ENCODE measurements at regions not wholly inside any gene's neighbourhood (a gene's known extent, or its start where the extent isn't known, plus 50 kb on each side); places are given as distances from the start of the nearest gene placed in this dataset.

- Mint-ChIP-seq H3K9me3 (peaks cover 20% of the 10 kb centered on the region), H3K27ac (ENCODE audit: low read depth) (no peak overlapping the region), H3K4me1 (no peaks in the 10 kb centered on the region), H3K36me3 (ENCODE audit: insufficient read depth) (no peaks in the 10 kb centered on the region), H3K27me3 (no peaks in the 10 kb centered on the region), H3K4me3 (no peak overlapping the region)
- DNase-seq (ENCODE audit: low spot score in 2 of 2) (no peak), ATAC-seq (replicated peaks; ENCODE audit: extremely low read depth, poor library complexity, severe bottlenecking) (no peak)
These were observed 869.5 kb upstream of the PCDH9 start for GRCh38 chr13:68099631-68100030.

- Mint-ChIP-seq H3K27me3 (no peaks in the 10 kb centered on the region), H3K4me1 (no peaks in the 10 kb centered on the region), H3K36me3 (ENCODE audit: insufficient read depth) (peaks cover 3% of the 10 kb centered on the region), H3K4me3 (no peak overlapping the region), H3K9me3 (peaks cover 19% of the 10 kb centered on the region), H3K27ac (ENCODE audit: low read depth) (no peak overlapping the region)
- ATAC-seq (replicated peaks; ENCODE audit: extremely low read depth, poor library complexity, severe bottlenecking) (no peak), DNase-seq (ENCODE audit: low spot score in 2 of 2) (no peak)
These were observed 850.9 kb upstream of the PCDH9 start for GRCh38 chr13:68081061-68081460.

GRCh38 chr13:68078874-68079273 lies 848.7 kb upstream of the PCDH9 start:
- H3K4me1 Mint-ChIP-seq: no peaks in the 10 kb centered on the region
- peaks cover 14% of the 10 kb centered on the region for H3K9me3 Mint-ChIP-seq
- H3K36me3 Mint-ChIP-seq (ENCODE audit: insufficient read depth): peaks cover 3% of the 10 kb centered on the region
- DNase-seq (ENCODE audit: low spot score in 2 of 2) (no peak), ATAC-seq (replicated peaks; ENCODE audit: extremely low read depth, poor library complexity, severe bottlenecking) (no peak)
- H3K27me3 Mint-ChIP-seq: no peaks in the 10 kb centered on the region
- no peak overlapping the region for H3K4me3 Mint-ChIP-seq
- no peak overlapping the region for H3K27ac Mint-ChIP-seq (ENCODE audit: low read depth)

- no peak for DNase-seq (ENCODE audit: low spot score in 2 of 2)
- no peak overlapping the region for H3K4me3 Mint-ChIP-seq
- H3K9me3 Mint-ChIP-seq: peaks cover 14% of the 10 kb centered on the region
- no peaks in the 10 kb centered on the region for H3K27me3 Mint-ChIP-seq
- no peak for ATAC-seq (replicated peaks; ENCODE audit: extremely low read depth, poor library complexity, severe bottlenecking)
- peaks cover 3% of the 10 kb centered on the region for H3K36me3 Mint-ChIP-seq (ENCODE audit: insufficient read depth)
- H3K4me1 Mint-ChIP-seq: no peaks in the 10 kb centered on the region
- H3K27ac Mint-ChIP-seq (ENCODE audit: low read depth): no peak overlapping the region
These were observed 848.3 kb upstream of the PCDH9 start for GRCh38 chr13:68078469-68078868.

- no peaks in the 10 kb centered on the region for H3K27me3 Mint-ChIP-seq
- no peak for ATAC-seq (replicated peaks; ENCODE audit: extremely low read depth, poor library complexity, severe bottlenecking)
- H3K4me1 Mint-ChIP-seq: no peaks in the 10 kb centered on the region
- no peak overlapping the region for H3K4me3 Mint-ChIP-seq
- H3K9me3 Mint-ChIP-seq: peaks cover 21% of the 10 kb centered on the region
- no peak overlapping the region for H3K27ac Mint-ChIP-seq (ENCODE audit: low read depth)
- no peak for DNase-seq (ENCODE audit: low spot score in 2 of 2)
- peaks cover 3% of the 10 kb centered on the region for H3K36me3 Mint-ChIP-seq (ENCODE audit: insufficient read depth)
These were observed 845.9 kb upstream of the PCDH9 start for GRCh38 chr13:68076046-68076445.

- H3K36me3 Mint-ChIP-seq (ENCODE audit: insufficient read depth): no peaks in the 10 kb centered on the region
- H3K27me3 Mint-ChIP-seq: no peaks in the 10 kb centered on the region
- ATAC-seq (replicated peaks; ENCODE audit: extremely low read depth, poor library complexity, severe bottlenecking) (no peak), DNase-seq (ENCODE audit: low spot score in 2 of 2) (no peak)
- peaks cover 17% of the 10 kb centered on the region for H3K9me3 Mint-ChIP-seq
- no peak overlapping the region for H3K4me3 Mint-ChIP-seq
- no peaks in the 10 kb centered on the region for H3K4me1 Mint-ChIP-seq
- no peak overlapping the region for H3K27ac Mint-ChIP-seq (ENCODE audit: low read depth)
These were observed 836.9 kb upstream of the PCDH9 start for GRCh38 chr13:68066879-68067513.

- DNase-seq (ENCODE audit: low spot score in 2 of 2) (no peak), ATAC-seq (replicated peaks; ENCODE audit: extremely low read depth, poor library complexity, severe bottlenecking) (no peak)
These were observed 834.0 kb upstream of the PCDH9 start for GRCh38 chr13:68064001-68064770.

GRCh38 chr13:68063181-68063580 lies 833.0 kb upstream of the PCDH9 start:
- DNase-seq (ENCODE audit: low spot score in 2 of 2) (no peak), ATAC-seq (replicated peaks; ENCODE audit: extremely low read depth, poor library complexity, severe bottlenecking) (no peak)
- H3K4me1 Mint-ChIP-seq: no peaks in the 10 kb centered on the region
- no peaks in the 10 kb centered on the region for H3K36me3 Mint-ChIP-seq (ENCODE audit: insufficient read depth)
- no peaks in the 10 kb centered on the region for H3K27me3 Mint-ChIP-seq
- no peak overlapping the region for H3K4me3 Mint-ChIP-seq
- H3K27ac Mint-ChIP-seq (ENCODE audit: low read depth): no peak overlapping the region
- peaks cover 5% of the 10 kb centered on the region for H3K9me3 Mint-ChIP-seq

More at GRCh38 chr13:68064001-68064770, 834.0 kb upstream of the PCDH9 start:
- no peaks in the 10 kb centered on the region for H3K27me3 Mint-ChIP-seq
- H3K4me1 Mint-ChIP-seq: no peaks in the 10 kb centered on the region
- peaks cover 9% of the 10 kb centered on the region for H3K9me3 Mint-ChIP-seq
- H3K4me3 Mint-ChIP-seq: no peak overlapping the region
- no peaks in the 10 kb centered on the region for H3K36me3 Mint-ChIP-seq (ENCODE audit: insufficient read depth)
- no peak overlapping the region for H3K27ac Mint-ChIP-seq (ENCODE audit: low read depth)

GRCh38 chr13:68057836-68058235 lies 827.7 kb upstream of the PCDH9 start:
- no peak overlapping the region for H3K4me3 Mint-ChIP-seq
- no peak overlapping the region for H3K27ac Mint-ChIP-seq (ENCODE audit: low read depth)
- ATAC-seq (replicated peaks; ENCODE audit: extremely low read depth, poor library complexity, severe bottlenecking): no peak
- DNase-seq (ENCODE audit: low spot score in 2 of 2): no peak
- no peaks in the 10 kb centered on the region for H3K36me3 Mint-ChIP-seq (ENCODE audit: insufficient read depth)
- H3K4me1 Mint-ChIP-seq: no peaks in the 10 kb centered on the region
- peaks cover 17% of the 10 kb centered on the region for H3K9me3 Mint-ChIP-seq
- no peaks in the 10 kb centered on the region for H3K27me3 Mint-ChIP-seq

GRCh38 chr13:68056816-68057710 lies 826.9 kb upstream of the PCDH9 start:
- Mint-ChIP-seq H3K27ac (ENCODE audit: low read depth) (no peak overlapping the region), H3K4me3 (no peak overlapping the region), H3K9me3 (peaks cover 17% of the 10 kb centered on the region), H3K36me3 (ENCODE audit: insufficient read depth) (no peaks in the 10 kb centered on the region), H3K4me1 (no peaks in the 10 kb centered on the region), H3K27me3 (no peaks in the 10 kb centered on the region)
- ATAC-seq (replicated peaks; ENCODE audit: extremely low read depth, poor library complexity, severe bottlenecking): no peak
- no peak for DNase-seq (ENCODE audit: low spot score in 2 of 2)

- Mint-ChIP-seq H3K4me3 (no peak overlapping the region), H3K9me3 (peaks cover 7% of the 10 kb centered on the region), H3K36me3 (ENCODE audit: insufficient read depth) (no peaks in the 10 kb centered on the region), H3K27ac (ENCODE audit: low read depth) (no peak overlapping the region), H3K27me3 (no peaks in the 10 kb centered on the region), H3K4me1 (no peaks in the 10 kb centered on the region)
- DNase-seq (ENCODE audit: low spot score in 2 of 2) (no peak), ATAC-seq (replicated peaks; ENCODE audit: extremely low read depth, poor library complexity, severe bottlenecking) (no peak)
These were observed 821.8 kb upstream of the PCDH9 start for GRCh38 chr13:68051910-68052309.

- H3K27me3 Mint-ChIP-seq: no peaks in the 10 kb centered on the region
- no peak overlapping the region for H3K27ac Mint-ChIP-seq (ENCODE audit: low read depth)
- no peaks in the 10 kb centered on the region for H3K36me3 Mint-ChIP-seq (ENCODE audit: insufficient read depth)
- no peak overlapping the region for H3K4me3 Mint-ChIP-seq
- ATAC-seq (replicated peaks; ENCODE audit: extremely low read depth, poor library complexity, severe bottlenecking) (no peak), DNase-seq (ENCODE audit: low spot score in 2 of 2) (no peak)
- H3K4me1 Mint-ChIP-seq: no peaks in the 10 kb centered on the region
- no peaks in the 10 kb centered on the region for H3K9me3 Mint-ChIP-seq
These were observed 820.6 kb upstream of the PCDH9 start for GRCh38 chr13:68050761-68051160.
